Endodermal cell (in vitro differentiated cells): ENCODE measurements at regions not wholly inside any gene's neighbourhood (a gene's known extent, or its start where the extent isn't known, plus 50 kb on each side); places are given as distances from the start of the nearest gene placed in this dataset.
"Not testable (repeated sequence)": the region's sequence is repeated elsewhere in the genome, so short reads cannot be mapped to it uniquely, and the experiment has no call there.

Source experiments
- DNase-seq: peaks from one replicate; pipeline ENCODE4 v3.0.0-alpha.2; 2017
- H3K27ac ChIP-seq: 2 replicates; pipeline ENCODE4 v1.5.1; 2013; ENCODE audit warnings: mild to moderate bottlenecking, low read depth, low read length, moderate library complexity
- H3K27me3 ChIP-seq: 2 replicates; pipeline ENCODE4 v1.6.1; 2013; ENCODE audit warnings: mild to moderate bottlenecking, low read length, moderate library complexity; ENCODE audit not compliant: insufficient read depth, control insufficient read depth, poor library complexity, severe bottlenecking
- H3K36me3 ChIP-seq: 2 replicates; pipeline ENCODE4 v1.7.0; 2013; ENCODE audit warnings: mild to moderate bottlenecking, low read length, moderate library complexity; ENCODE audit not compliant: control insufficient read depth, insufficient read depth
- H3K4me1 ChIP-seq: one replicate; pipeline ENCODE4 v1.7.0; 2013; ENCODE audit warnings: low read length; ENCODE audit not compliant: control insufficient read depth, insufficient read depth
- H3K4me3 ChIP-seq: 2 replicates; pipeline ENCODE4 v1.5.1; 2013; ENCODE audit warnings: mild to moderate bottlenecking, low read length, moderate library complexity
- H3K9ac ChIP-seq: 2 replicates; pipeline ENCODE4 v1.6.1; 2013; ENCODE audit warnings: mild to moderate bottlenecking, low read length, moderate library complexity; ENCODE audit not compliant: poor library complexity, severe bottlenecking; ENCODE audit errors: extremely low read depth
- H3K9me3 ChIP-seq: 2 replicates; pipeline ENCODE4 v1.6.1; 2013; ENCODE audit warnings: mild to moderate bottlenecking, low read length, moderate library complexity; ENCODE audit not compliant: control insufficient read depth
- H3K27ac Mint-ChIP-seq: 2 replicates; pipeline ENCODE4 v1.8.0; 2020; ENCODE audit warnings: mixed read lengths
- H3K27me3 Mint-ChIP-seq: 2 replicates; pipeline ENCODE4 v1.8.0; 2021; ENCODE audit warnings: mild to moderate bottlenecking, mixed read lengths; ENCODE audit not compliant: insufficient read depth
- H3K36me3 Mint-ChIP-seq: 2 replicates; pipeline ENCODE4 v1.8.0; 2020; ENCODE audit warnings: low read depth, mixed read lengths
- H3K4me1 Mint-ChIP-seq: 2 replicates; pipeline ENCODE4 v1.8.0; 2020; ENCODE audit warnings: mixed read lengths
- H3K4me3 Mint-ChIP-seq: 2 replicates; pipeline ENCODE4 v1.8.0; 2020; ENCODE audit warnings: mild to moderate bottlenecking, moderate library complexity, mixed read lengths
- H3K9me3 Mint-ChIP-seq: 2 replicates; pipeline ENCODE4 v1.8.0; 2020; ENCODE audit warnings: mild to moderate bottlenecking, mixed read lengths
- WGBS, 2 experiments: methylation state at CpG; one replicate each; pipeline versions ENCODE4 v1.1.5 to v1.1.7; 2013; ENCODE audit warnings: missing lambda C conversion rate in 2 of 2, mixed read lengths in 1 of 2; ENCODE audit not compliant: insufficient coverage in 1 of 2, insufficient read length in 1 of 2; 5-methylcytosine and 5-hydroxymethylcytosine counted together
- TF ChIP-seq, protein P1 (sequence below): fragments of 200-600 bp; sonication (generic); conservative IDR thresholded peaks from 2 replicates; pipeline ENCODE4 v1.5.0; 2021; ENCODE audit warnings: antibody characterized with exemption, mild to moderate bottlenecking

DNA sequence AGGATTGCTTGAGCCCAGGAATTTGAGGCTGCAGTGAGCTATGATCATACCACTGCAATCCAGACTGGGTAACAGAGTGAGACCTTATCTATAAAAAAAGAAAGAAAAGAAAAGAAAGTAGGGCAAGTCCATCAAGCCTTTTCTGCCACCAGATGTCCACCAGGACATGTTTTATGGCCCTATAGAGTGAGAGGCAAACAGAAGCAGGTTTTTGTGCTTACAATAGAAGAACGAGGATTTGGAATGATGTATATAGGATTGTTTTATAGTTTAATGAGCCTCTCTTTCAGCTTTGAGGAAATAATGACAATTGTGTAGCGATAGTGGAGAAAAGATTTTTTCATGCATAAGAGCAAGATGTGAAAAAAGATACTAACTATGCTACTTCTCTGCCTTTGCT, 480.5 kb downstream of the KLF12 start:
- H3K27ac Mint-ChIP-seq = no peak overlapping the region
- no peak for DNase-seq
- Histone ChIP-seq H3K27me3 (no peaks in the 10 kb centered on the region), H3K4me1 (no peaks in the 10 kb centered on the region), H3K9ac (no peak overlapping the region), H3K36me3 (no peaks in the 10 kb centered on the region), H3K9me3 (no peaks in the 10 kb centered on the region), H3K4me3 (no peak overlapping the region), H3K27ac (no peak overlapping the region)
- TF ChIP-seq, protein P1, sequence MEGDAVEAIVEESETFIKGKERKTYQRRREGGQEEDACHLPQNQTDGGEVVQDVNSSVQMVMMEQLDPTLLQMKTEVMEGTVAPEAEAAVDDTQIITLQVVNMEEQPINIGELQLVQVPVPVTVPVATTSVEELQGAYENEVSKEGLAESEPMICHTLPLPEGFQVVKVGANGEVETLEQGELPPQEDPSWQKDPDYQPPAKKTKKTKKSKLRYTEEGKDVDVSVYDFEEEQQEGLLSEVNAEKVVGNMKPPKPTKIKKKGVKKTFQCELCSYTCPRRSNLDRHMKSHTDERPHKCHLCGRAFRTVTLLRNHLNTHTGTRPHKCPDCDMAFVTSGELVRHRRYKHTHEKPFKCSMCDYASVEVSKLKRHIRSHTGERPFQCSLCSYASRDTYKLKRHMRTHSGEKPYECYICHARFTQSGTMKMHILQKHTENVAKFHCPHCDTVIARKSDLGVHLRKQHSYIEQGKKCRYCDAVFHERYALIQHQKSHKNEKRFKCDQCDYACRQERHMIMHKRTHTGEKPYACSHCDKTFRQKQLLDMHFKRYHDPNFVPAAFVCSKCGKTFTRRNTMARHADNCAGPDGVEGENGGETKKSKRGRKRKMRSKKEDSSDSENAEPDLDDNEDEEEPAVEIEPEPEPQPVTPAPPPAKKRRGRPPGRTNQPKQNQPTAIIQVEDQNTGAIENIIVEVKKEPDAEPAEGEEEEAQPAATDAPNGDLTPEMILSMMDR = no peak
- H3K27me3 Mint-ChIP-seq = no peaks in the 10 kb centered on the region
- peaks cover 4% of the 10 kb centered on the region for H3K4me1 Mint-ChIP-seq
- H3K4me3 Mint-ChIP-seq = no peak overlapping the region
- no peaks in the 10 kb centered on the region for H3K36me3 Mint-ChIP-seq
- H3K9me3 Mint-ChIP-seq = no peaks in the 10 kb centered on the region
- 88 to 100% methylated on average over 1 to 2 of the region's 2 CpGs for WGBS, 2 experiments

GRCh38 chr13:73647417-73647816, 486.8 kb downstream of the KLF12 start:
- 96 to 100% methylated on average over 1 to 2 of the region's 4 CpGs for WGBS, 2 experiments
- H3K36me3 ChIP-seq = no peaks in the 10 kb centered on the region
- H3K27ac Mint-ChIP-seq = no peak overlapping the region
- H3K4me3 ChIP-seq = no peak overlapping the region
- H3K9ac ChIP-seq = no peak overlapping the region
- TF ChIP-seq, protein P1 = no peak
- H3K4me3 Mint-ChIP-seq = no peak overlapping the region
- no peaks in the 10 kb centered on the region for H3K4me1 Mint-ChIP-seq
- H3K36me3 Mint-ChIP-seq = no peaks in the 10 kb centered on the region
- H3K27ac ChIP-seq = no peak overlapping the region
- no peak for DNase-seq
- H3K27me3 ChIP-seq = no peaks in the 10 kb centered on the region
- H3K4me1 ChIP-seq = no peaks in the 10 kb centered on the region
- H3K27me3 Mint-ChIP-seq = no peaks in the 10 kb centered on the region
- peaks cover 8% of the 10 kb centered on the region for H3K9me3 ChIP-seq
- peaks cover 17% of the 10 kb centered on the region for H3K9me3 Mint-ChIP-seq

GRCh38 chr13:73640476-73641179, 493.6 kb downstream of the KLF12 start:
- H3K27ac Mint-ChIP-seq = peak overlapping the region; percentile 64
- H3K27me3 ChIP-seq, H3K4me3 ChIP-seq, H3K9ac ChIP-seq, H3K4me3 Mint-ChIP-seq, H3K27me3 Mint-ChIP-seq, H3K36me3 ChIP-seq, H3K4me1 Mint-ChIP-seq, H3K27ac ChIP-seq, H3K36me3 Mint-ChIP-seq, H3K4me1 ChIP-seq, H3K9me3 ChIP-seq, DNase-seq: not testable (repeated sequence)
- peaks cover 16% of the 10 kb centered on the region for H3K9me3 Mint-ChIP-seq
- WGBS, 2 experiments = 94 to 96% methylated on average over 10 to 28 of the region's 30 CpGs
